GM23338 (cell line): ENCODE measurements at regions not wholly inside any gene's neighbourhood (a gene's known extent, or its start where the extent isn't known, plus 50 kb on each side); places are given as distances from the start of the nearest gene placed in this dataset.

ENCODE experiments used
- ATAC-seq: fragments of 200-7000 bp; cut with Tn5 transposase; 3 replicates; pipeline ENCODE4 v1.9.1; 2020
- DNase-seq: peaks from one replicate; pipeline ENCODE4 v3.0.0-alpha.2; 2015; ENCODE audit warnings: low spot score
- H2AFZ ChIP-seq: fragments of 200-600 bp; sonication (generic); 2 replicates; pipeline ENCODE4 v1.8.0; 2016; ENCODE audit warnings: antibody characterized with exemption, mild to moderate bottlenecking, moderate library complexity
- H3F3A ChIP-seq: fragments of 200-600 bp; sonication (generic); replicated peaks from 2 replicates; pipeline ENCODE4 v1.8.0; 2017; ENCODE audit warnings: antibody characterized with exemption, mixed run types, low read depth
- H3K27ac ChIP-seq: fragments of 200-600 bp; sonication (generic); 2 replicates; pipeline ENCODE4 v1.6.1; 2016; ENCODE audit warnings: low read depth
- H3K27me3 ChIP-seq: fragments of 200-600 bp; sonication (generic); 2 replicates; pipeline ENCODE4 v1.8.0; 2016; ENCODE audit warnings: mild to moderate bottlenecking, mixed run types, moderate library complexity; ENCODE audit not compliant: insufficient read depth
- H3K36me3 ChIP-seq: fragments of 200-600 bp; sonication (generic); 2 replicates; pipeline ENCODE4 v1.8.0; 2016; ENCODE audit warnings: mild to moderate bottlenecking; ENCODE audit not compliant: insufficient read depth
- H3K4me1 ChIP-seq: fragments of 200-600 bp; sonication (generic); 2 replicates; pipeline ENCODE4 v1.8.0; 2016; ENCODE audit warnings: mild to moderate bottlenecking, moderate library complexity; ENCODE audit not compliant: insufficient read depth
- H3K4me2 ChIP-seq: fragments of 200-600 bp; sonication (generic); 2 replicates; pipeline ENCODE4 v1.7.1; 2017; ENCODE audit warnings: mixed run types
- H3K4me3 ChIP-seq: fragments of 200-600 bp; sonication (generic); 2 replicates; pipeline ENCODE4 v1.6.1; 2016; ENCODE audit warnings: mixed run types
- H3K79me2 ChIP-seq: fragments of 200-600 bp; sonication (generic); replicated peaks from 2 replicates; pipeline ENCODE4 v1.8.0; 2017; ENCODE audit warnings: mild to moderate bottlenecking; ENCODE audit not compliant: insufficient read depth
- H3K9me2 ChIP-seq: fragments of 200-600 bp; sonication (generic); 2 replicates; pipeline ENCODE4 v1.8.0; 2017; ENCODE audit not compliant: insufficient read depth
- H4K20me1 ChIP-seq: fragments of 200-600 bp; sonication (generic); replicated peaks from 2 replicates; pipeline ENCODE4 v1.8.0; 2017; ENCODE audit warnings: mild to moderate bottlenecking; ENCODE audit not compliant: insufficient read depth
- H3K27ac Mint-ChIP-seq: 2 replicates; pipeline ENCODE4 v1.8.0; 2020; ENCODE audit warnings: inconsistent platforms, mild to moderate bottlenecking, moderate library complexity, mixed read lengths
- H3K27me3 Mint-ChIP-seq: 3 replicates; pipeline ENCODE4 v1.8.0; 2022; ENCODE audit warnings: low read depth, mild to moderate bottlenecking, moderate library complexity, mixed read lengths, inconsistent platforms; ENCODE audit not compliant: insufficient read depth, poor library complexity
- H3K36me3 Mint-ChIP-seq: 3 replicates; pipeline ENCODE4 v1.8.0; 2021; ENCODE audit warnings: low read depth, mild to moderate bottlenecking, inconsistent platforms, moderate library complexity, mixed read lengths
- H3K4me1 Mint-ChIP-seq: 3 replicates; pipeline ENCODE4 v1.8.0; 2020; ENCODE audit warnings: mild to moderate bottlenecking, inconsistent platforms, mixed read lengths
- H3K4me3 Mint-ChIP-seq: 3 replicates; pipeline ENCODE4 v1.8.0; 2021; ENCODE audit warnings: moderate library complexity, mild to moderate bottlenecking, inconsistent platforms, mixed read lengths
- H3K9me3 Mint-ChIP-seq: 3 replicates; pipeline ENCODE4 v1.8.0; 2020; ENCODE audit warnings: moderate library complexity, mild to moderate bottlenecking, inconsistent platforms, mixed read lengths
- CREB1 ChIP-seq: fragments of 250-450 bp; sonication (Bioruptor Pico); IDR thresholded peaks from 2 replicates; pipeline ENCODE4 v1.5.0; 2020; ENCODE audit warnings: low read depth, mild to moderate bottlenecking, moderate library complexity
- EZH2 ChIP-seq: fragments of 200-600 bp; sonication (generic); IDR thresholded peaks from one replicate; pipeline ENCODE4 v1.8.0; 2017; ENCODE audit warnings: antibody characterized with exemption, mild to moderate bottlenecking, low read depth; ENCODE audit not compliant: unreplicated experiment
- EZH2phosphoT487 ChIP-seq: fragments of 200-600 bp; sonication (generic); IDR thresholded peaks from one replicate; pipeline ENCODE4 v1.8.1; 2018; ENCODE audit warnings: antibody characterized with exemption; ENCODE audit not compliant: unreplicated experiment
- ZNF331 ChIP-seq: fragments of 250-450 bp; sonication (Bioruptor Pico); IDR thresholded peaks from 2 replicates; pipeline ENCODE4 v1.5.0; 2020; ENCODE audit warnings: low read depth, mild to moderate bottlenecking, moderate library complexity
- TF ChIP-seq, protein P1 (sequence below): fragments of 250-450 bp; sonication (Bioruptor Pico); IDR thresholded peaks from 2 replicates; pipeline ENCODE4 v1.5.0; 2020; ENCODE audit warnings: mild to moderate bottlenecking, moderate library complexity
- TF ChIP-seq, protein P2 (sequence below), 2 experiments: fragments of 200-600 bp in 1 of 2; sonication (generic) in 1 of 2; conservative IDR thresholded peaks; 2 replicates each; pipeline versions ENCODE4 v1.5.1 to v1.6.1; 2016 to 2017; ENCODE audit warnings: antibody characterized with exemption in 2 of 2, low read depth in 2 of 2, mild to moderate bottlenecking in 2 of 2, moderate library complexity in 1 of 2

DNA sequence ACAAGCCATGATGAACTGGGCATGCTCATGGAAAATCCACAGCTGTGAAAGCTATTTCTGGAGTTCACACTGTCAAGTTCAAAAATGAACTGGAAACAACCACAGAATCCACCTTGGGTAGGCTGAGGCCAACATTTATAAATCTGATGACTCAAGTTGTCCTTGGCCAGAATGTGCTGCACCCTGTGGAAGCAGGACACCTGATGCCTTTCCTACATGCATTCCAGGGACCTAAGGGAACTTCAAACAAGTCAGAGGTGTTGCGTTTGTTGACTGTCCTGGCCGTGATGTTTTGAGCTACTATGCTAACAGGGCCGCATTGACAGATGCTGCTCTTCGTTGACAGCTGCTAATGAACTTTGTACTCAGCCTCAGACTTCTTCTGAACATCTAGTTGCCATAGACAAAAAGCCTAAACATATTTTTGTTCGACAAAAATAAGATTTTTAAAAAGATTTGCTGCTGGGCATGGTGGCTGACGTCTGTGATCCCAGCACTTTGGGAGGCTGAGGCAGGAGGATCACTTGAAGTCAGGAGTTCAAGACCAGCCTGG, 127.9 kb upstream of the SLC45A1 start:
- peaks cover 10% of the 10 kb centered on the region; the same call in 2 of the 3 replicates for H3K4me1 Mint-ChIP-seq
- no peak for ATAC-seq
- Histone ChIP-seq H3K9me2 (no peaks in the 10 kb centered on the region), H3K4me3 (no peak overlapping the region), H4K20me1 (no peaks in the 10 kb centered on the region), H3F3A (no peaks in the 10 kb centered on the region), H3K79me2 (no peaks in the 10 kb centered on the region), H3K36me3 (no peaks in the 10 kb centered on the region), H3K27ac (no peak overlapping the region), H2AFZ (no peak overlapping the region), H3K4me2 (no peak overlapping the region), H3K4me1 (0 out of 2 replicates have a peak, but pooled peaks cover 3% of the 10 kb centered on the region), H3K27me3 (no peaks in the 10 kb centered on the region)
- no peak overlapping the region for H3K27ac Mint-ChIP-seq
- no peaks in the 10 kb centered on the region for H3K9me3 Mint-ChIP-seq
- H3K36me3 Mint-ChIP-seq, result no peaks in the 10 kb centered on the region
- H3K27me3 Mint-ChIP-seq, result no peaks in the 10 kb centered on the region
- TF ChIP-seq EZH2phosphoT487 (no peak), EZH2 (no peak)
- TF ChIP-seq, protein P1, sequence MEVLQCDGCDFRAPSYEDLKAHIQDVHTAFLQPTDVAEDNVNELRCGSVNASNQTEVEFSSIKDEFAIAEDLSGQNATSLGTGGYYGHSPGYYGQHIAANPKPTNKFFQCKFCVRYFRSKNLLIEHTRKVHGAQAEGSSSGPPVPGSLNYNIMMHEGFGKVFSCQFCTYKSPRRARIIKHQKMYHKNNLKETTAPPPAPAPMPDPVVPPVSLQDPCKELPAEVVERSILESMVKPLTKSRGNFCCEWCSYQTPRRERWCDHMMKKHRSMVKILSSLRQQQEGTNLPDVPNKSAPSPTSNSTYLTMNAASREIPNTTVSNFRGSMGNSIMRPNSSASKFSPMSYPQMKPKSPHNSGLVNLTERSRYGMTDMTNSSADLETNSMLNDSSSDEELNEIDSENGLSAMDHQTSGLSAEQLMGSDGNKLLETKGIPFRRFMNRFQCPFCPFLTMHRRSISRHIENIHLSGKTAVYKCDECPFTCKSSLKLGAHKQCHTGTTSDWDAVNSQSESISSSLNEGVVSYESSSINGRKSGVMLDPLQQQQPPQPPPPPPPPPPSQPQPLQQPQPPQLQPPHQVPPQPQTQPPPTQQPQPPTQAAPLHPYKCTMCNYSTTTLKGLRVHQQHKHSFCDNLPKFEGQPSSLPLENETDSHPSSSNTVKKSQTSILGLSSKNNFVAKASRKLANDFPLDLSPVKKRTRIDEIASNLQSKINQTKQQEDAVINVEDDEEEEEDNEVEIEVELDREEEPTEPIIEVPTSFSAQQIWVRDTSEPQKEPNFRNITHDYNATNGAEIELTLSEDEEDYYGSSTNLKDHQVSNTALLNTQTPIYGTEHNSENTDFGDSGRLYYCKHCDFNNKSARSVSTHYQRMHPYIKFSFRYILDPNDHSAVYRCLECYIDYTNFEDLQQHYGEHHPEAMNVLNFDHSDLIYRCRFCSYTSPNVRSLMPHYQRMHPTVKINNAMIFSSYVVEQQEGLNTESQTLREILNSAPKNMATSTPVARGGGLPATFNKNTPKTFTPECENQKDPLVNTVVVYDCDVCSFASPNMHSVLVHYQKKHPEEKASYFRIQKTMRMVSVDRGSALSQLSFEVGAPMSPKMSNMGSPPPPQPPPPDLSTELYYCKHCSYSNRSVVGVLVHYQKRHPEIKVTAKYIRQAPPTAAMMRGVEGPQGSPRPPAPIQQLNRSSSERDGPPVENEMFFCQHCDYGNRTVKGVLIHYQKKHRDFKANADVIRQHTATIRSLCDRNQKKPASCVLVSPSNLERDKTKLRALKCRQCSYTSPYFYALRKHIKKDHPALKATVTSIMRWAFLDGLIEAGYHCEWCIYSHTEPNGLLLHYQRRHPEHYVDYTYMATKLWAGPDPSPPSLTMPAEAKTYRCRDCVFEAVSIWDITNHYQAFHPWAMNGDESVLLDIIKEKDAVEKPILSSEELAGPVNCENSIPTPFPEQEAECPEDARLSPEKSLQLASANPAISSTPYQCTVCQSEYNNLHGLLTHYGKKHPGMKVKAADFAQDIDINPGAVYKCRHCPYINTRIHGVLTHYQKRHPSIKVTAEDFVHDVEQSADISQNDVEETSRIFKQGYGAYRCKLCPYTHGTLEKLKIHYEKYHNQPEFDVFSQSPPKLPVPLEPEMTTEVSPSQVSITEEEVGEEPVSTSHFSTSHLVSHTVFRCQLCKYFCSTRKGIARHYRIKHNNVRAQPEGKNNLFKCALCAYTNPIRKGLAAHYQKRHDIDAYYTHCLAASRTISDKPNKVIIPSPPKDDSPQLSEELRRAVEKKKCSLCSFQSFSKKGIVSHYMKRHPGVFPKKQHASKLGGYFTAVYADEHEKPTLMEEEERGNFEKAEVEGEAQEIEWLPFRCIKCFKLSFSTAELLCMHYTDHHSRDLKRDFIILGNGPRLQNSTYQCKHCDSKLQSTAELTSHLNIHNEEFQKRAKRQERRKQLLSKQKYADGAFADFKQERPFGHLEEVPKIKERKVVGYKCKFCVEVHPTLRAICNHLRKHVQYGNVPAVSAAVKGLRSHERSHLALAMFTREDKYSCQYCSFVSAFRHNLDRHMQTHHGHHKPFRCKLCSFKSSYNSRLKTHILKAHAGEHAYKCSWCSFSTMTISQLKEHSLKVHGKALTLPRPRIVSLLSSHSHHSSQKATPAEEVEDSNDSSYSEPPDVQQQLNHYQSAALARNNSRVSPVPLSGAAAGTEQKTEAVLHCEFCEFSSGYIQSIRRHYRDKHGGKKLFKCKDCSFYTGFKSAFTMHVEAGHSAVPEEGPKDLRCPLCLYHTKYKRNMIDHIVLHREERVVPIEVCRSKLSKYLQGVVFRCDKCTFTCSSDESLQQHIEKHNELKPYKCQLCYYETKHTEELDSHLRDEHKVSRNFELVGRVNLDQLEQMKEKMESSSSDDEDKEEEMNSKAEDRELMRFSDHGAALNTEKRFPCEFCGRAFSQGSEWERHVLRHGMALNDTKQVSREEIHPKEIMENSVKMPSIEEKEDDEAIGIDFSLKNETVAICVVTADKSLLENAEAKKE, result no peak
- no peak overlapping the region for H3K4me3 Mint-ChIP-seq
- no peak for DNase-seq

DNA sequence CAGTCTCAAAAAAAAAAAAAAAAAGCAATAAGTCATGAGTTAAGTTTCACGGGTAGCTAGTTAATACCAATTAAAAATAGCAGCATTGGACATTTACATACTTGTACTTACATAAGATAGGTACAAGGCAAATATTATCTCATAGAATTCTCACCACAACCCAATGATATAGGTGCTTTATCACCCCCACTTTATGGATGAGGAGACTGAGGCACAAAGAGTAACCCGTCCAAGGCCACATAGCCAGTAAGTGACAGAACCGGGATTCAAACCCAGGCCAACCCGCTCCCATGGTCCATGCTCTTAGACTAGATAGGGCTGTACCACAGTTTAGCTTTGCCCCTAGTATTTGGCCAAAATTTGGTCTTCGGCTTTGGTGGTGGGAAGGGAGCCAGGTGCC, 132.5 kb upstream of the SLC45A1 start:
- no peak overlapping the region for H3K4me3 ChIP-seq
- Mint-ChIP-seq H3K4me1 (no peaks in the 10 kb centered on the region; the same call in 1 of the 3 replicates), H3K27me3 (peaks cover 2% of the 10 kb centered on the region), H3K9me3 (no peaks in the 10 kb centered on the region), H3K27ac (no peak overlapping the region), H3K4me3 (no peak overlapping the region), H3K36me3 (no peaks in the 10 kb centered on the region)
- no peaks in the 10 kb centered on the region for H3K79me2 ChIP-seq
- H3K27ac ChIP-seq, result no peak overlapping the region
- no peaks in the 10 kb centered on the region for H3K36me3 ChIP-seq
- H3K9me2 ChIP-seq, result no peaks in the 10 kb centered on the region
- H3F3A ChIP-seq, result no peaks in the 10 kb centered on the region
- H3K4me2 ChIP-seq, result no peak overlapping the region
- DNase-seq (no peak), ATAC-seq (no peak)
- H3K4me1 ChIP-seq, result no peaks in the 10 kb centered on the region
- H2AFZ ChIP-seq, result no peak overlapping the region
- no peaks in the 10 kb centered on the region for H4K20me1 ChIP-seq
- no peaks in the 10 kb centered on the region for H3K27me3 ChIP-seq
- TF ChIP-seq, protein P2, sequence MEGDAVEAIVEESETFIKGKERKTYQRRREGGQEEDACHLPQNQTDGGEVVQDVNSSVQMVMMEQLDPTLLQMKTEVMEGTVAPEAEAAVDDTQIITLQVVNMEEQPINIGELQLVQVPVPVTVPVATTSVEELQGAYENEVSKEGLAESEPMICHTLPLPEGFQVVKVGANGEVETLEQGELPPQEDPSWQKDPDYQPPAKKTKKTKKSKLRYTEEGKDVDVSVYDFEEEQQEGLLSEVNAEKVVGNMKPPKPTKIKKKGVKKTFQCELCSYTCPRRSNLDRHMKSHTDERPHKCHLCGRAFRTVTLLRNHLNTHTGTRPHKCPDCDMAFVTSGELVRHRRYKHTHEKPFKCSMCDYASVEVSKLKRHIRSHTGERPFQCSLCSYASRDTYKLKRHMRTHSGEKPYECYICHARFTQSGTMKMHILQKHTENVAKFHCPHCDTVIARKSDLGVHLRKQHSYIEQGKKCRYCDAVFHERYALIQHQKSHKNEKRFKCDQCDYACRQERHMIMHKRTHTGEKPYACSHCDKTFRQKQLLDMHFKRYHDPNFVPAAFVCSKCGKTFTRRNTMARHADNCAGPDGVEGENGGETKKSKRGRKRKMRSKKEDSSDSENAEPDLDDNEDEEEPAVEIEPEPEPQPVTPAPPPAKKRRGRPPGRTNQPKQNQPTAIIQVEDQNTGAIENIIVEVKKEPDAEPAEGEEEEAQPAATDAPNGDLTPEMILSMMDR (conservative IDR thresholded peaks at IDR 0.05; ENCODE audit: low read depth in 2 of 2), result no peak
- TF ChIP-seq EZH2 (no peak), CREB1 (CRISPR knock-in tag) (no peak), ZNF331 (CRISPR knock-in tag) (no peak)
